K562 (cell line): ENCODE measurements at regions not wholly inside any gene's neighbourhood (a gene's known extent, or its start where the extent isn't known, plus 50 kb on each side); places are given as distances from the start of the nearest gene placed in this dataset.

Experiments used
- CBX1 ChIP-seq: sonication (generic); IDR thresholded peaks from 2 replicates; pipeline ENCODE4 v1.6.1; 2016; ENCODE audit warnings: antibody characterized with exemption, low read depth, mild to moderate bottlenecking
- DIDO1 ChIP-seq: fragments of 450-650 bp; IDR thresholded peaks from 2 replicates; pipeline ENCODE4 v1.6.1; 2016; ENCODE audit warnings: low read depth, missing biosample characterization, missing genetic modification characterization
- KLF1 ChIP-seq: fragments of 450-650 bp; IDR thresholded peaks from 2 replicates; pipeline ENCODE4 v1.6.1; 2016; ENCODE audit warnings: missing genetic modification characterization, missing compliant biosample characterization
- KLF6 ChIP-seq: fragments of 250-450 bp; sonication (Bioruptor Pico); IDR thresholded peaks from 2 replicates; pipeline ENCODE4 v1.4.0; 2020; ENCODE audit warnings: mild to moderate bottlenecking, moderate library complexity, borderline replicate concordance
- MCM7 ChIP-seq, 2 experiments: fragments of 450-650 bp; IDR thresholded peaks; 2 replicates each; pipeline ENCODE4 v1.6.1; 2016 to 2018
- NFXL1 ChIP-seq: fragments of 450-650 bp; formaldehyde crosslinking; IDR thresholded peaks from 2 replicates; pipeline ENCODE4 v1.4.0; 2021; ENCODE audit warnings: mild to moderate bottlenecking
- PHTF2 ChIP-seq: fragments of 250-450 bp; sonication (Bioruptor Pico); IDR thresholded peaks from 2 replicates; pipeline ENCODE4 v1.5.0; 2021; ENCODE audit warnings: mild to moderate bottlenecking
- RBM14 ChIP-seq: fragments of 200-400 bp; formaldehyde crosslinking; IDR thresholded peaks from 2 replicates; pipeline ENCODE4 v1.6.1; 2018; ENCODE audit warnings: low read depth, mild to moderate bottlenecking, low read length, moderate library complexity, borderline replicate concordance; ENCODE audit not compliant: insufficient read depth
- SIRT6 ChIP-seq: IDR thresholded peaks from one replicate; pipeline ENCODE4 v1.6.1; 2012; ENCODE audit warnings: low read depth, mild to moderate bottlenecking, control low read depth, inconsistent platforms, low read length, moderate library complexity
- ZFP30 ChIP-seq: fragments of 250-450 bp; sonication (Bioruptor Pico); IDR thresholded peaks from 2 replicates; pipeline ENCODE4 v1.8.0; 2022; ENCODE audit warnings: moderate library complexity, mild to moderate bottlenecking, inconsistent platforms, borderline replicate concordance
- ZNF584 ChIP-seq: fragments of 200-800 bp; sonication (Bioruptor generic); IDR thresholded peaks from 2 replicates; pipeline ENCODE4 v1.6.1; 2016; ENCODE audit warnings: low read depth, mild to moderate bottlenecking, missing genetic modification characterization, missing compliant biosample characterization
- TF ChIP-seq, protein P1 (sequence below), 3 experiments: fragments of 200-800 bp in 1 of 3; fragments of 250-450 bp in 1 of 3; fragments of 450-650 bp in 1 of 3; sonication (Bioruptor Pico) in 1 of 3; sonication (Bioruptor generic) in 1 of 3; formaldehyde crosslinking in 1 of 3; IDR thresholded peaks; 2 replicates each; pipeline versions ENCODE4 v1.6.1 to v1.8.0; 2016 to 2022; ENCODE audit warnings: mild to moderate bottlenecking in 2 of 3, missing genetic modification characterization in 2 of 3, missing compliant biosample characterization in 1 of 3, moderate library complexity in 1 of 3
- TF ChIP-seq, protein P2 (sequence below): fragments of 250-450 bp; sonication (Bioruptor Pico); IDR thresholded peaks from 2 replicates; pipeline ENCODE4 v1.4.0; 2020; ENCODE audit warnings: mild to moderate bottlenecking, moderate library complexity, borderline replicate concordance
- TF ChIP-seq, protein P3 (sequence below): fragments of 450-650 bp; IDR thresholded peaks from 2 replicates; pipeline ENCODE4 v1.6.1; 2017; ENCODE audit warnings: antibody characterized with exemption, mild to moderate bottlenecking
- TF ChIP-seq, protein P4 (sequence below): fragments of 450-650 bp; formaldehyde crosslinking; IDR thresholded peaks from 2 replicates; pipeline ENCODE4 v1.4.0; 2022; ENCODE audit warnings: mild to moderate bottlenecking, moderate library complexity

DNA sequence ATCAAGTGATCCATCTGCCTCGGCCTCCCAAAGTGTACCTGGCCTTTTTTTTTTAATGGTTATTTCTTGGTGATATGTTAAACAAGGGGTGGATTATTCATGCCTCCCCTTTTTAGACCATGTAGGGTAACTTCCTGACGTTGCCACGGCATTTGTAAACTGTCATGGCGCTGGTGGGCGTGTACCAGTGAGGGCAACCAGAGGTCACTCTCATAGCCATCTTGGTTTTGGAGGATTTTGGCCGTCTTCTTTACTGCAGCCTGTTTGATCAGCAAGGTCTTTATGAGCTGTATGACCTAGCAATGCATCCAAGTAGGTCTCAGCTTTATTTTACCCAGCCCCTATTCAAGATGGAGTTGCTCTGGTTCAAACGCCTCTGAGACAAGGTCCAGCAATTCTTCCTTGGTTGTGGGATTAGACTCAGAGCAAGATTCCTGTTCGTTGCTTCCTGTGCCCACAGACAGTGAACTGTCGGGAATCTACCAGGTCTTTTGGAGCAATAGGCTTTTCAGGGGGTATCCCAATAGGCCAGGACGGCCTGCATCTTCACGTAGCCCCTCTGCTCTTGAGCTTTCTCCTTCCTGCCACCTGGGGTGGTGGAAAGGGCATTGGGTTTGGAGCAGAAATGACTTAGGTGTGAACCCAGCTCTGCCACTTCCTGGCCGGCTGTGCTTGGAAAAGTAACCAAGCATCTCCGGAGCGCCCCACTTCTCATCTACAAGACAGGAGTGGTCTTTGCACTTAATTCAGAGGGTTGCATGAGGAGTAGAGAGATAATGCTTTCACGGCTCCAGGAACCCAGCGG is 52.9 kb upstream of the SEC14L1 start (continued):
- TF ChIP-seq, protein P1, sequence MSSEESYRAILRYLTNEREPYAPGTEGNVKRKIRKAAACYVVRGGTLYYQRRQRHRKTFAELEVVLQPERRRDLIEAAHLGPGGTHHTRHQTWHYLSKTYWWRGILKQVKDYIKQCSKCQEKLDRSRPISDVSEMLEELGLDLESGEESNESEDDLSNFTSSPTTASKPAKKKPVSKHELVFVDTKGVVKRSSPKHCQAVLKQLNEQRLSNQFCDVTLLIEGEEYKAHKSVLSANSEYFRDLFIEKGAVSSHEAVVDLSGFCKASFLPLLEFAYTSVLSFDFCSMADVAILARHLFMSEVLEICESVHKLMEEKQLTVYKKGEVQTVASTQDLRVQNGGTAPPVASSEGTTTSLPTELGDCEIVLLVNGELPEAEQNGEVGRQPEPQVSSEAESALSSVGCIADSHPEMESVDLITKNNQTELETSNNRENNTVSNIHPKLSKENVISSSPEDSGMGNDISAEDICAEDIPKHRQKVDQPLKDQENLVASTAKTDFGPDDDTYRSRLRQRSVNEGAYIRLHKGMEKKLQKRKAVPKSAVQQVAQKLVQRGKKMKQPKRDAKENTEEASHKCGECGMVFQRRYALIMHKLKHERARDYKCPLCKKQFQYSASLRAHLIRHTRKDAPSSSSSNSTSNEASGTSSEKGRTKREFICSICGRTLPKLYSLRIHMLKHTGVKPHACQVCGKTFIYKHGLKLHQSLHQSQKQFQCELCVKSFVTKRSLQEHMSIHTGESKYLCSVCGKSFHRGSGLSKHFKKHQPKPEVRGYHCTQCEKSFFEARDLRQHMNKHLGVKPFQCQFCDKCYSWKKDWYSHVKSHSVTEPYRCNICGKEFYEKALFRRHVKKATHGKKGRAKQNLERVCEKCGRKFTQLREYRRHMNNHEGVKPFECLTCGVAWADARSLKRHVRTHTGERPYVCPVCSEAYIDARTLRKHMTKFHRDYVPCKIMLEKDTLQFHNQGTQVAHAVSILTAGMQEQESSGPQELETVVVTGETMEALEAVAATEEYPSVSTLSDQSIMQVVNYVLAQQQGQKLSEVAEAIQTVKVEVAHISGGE (CRISPR knock-in tag; IDR thresholded peaks at IDR 0.05): peak in 1 of 3 experiments; percentile 15; a peak in 1 of 6 replicates
- TF ChIP-seq, protein P2, sequence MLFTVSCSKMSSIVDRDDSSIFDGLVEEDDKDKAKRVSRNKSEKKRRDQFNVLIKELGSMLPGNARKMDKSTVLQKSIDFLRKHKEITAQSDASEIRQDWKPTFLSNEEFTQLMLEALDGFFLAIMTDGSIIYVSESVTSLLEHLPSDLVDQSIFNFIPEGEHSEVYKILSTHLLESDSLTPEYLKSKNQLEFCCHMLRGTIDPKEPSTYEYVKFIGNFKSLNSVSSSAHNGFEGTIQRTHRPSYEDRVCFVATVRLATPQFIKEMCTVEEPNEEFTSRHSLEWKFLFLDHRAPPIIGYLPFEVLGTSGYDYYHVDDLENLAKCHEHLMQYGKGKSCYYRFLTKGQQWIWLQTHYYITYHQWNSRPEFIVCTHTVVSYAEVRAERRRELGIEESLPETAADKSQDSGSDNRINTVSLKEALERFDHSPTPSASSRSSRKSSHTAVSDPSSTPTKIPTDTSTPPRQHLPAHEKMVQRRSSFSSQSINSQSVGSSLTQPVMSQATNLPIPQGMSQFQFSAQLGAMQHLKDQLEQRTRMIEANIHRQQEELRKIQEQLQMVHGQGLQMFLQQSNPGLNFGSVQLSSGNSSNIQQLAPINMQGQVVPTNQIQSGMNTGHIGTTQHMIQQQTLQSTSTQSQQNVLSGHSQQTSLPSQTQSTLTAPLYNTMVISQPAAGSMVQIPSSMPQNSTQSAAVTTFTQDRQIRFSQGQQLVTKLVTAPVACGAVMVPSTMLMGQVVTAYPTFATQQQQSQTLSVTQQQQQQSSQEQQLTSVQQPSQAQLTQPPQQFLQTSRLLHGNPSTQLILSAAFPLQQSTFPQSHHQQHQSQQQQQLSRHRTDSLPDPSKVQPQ (CRISPR knock-in tag): no peak
- TF ChIP-seq RBM14 (no peak), KLF1 (tag) (peak; percentile 49; the same call in 1 of the 2 replicates), CBX1 (no peak), NFXL1 (CRISPR knock-in tag) (peak; percentile 80; the same call in 1 of the 2 replicates), ZFP30 (CRISPR knock-in tag) (no peak), ZNF584 (CRISPR knock-in tag) (0 out of 2 replicates have a peak, but pooled peaks have one; percentile 80), DIDO1 (0 out of 2 replicates have a peak, but pooled peaks have one; percentile 59), PHTF2 (CRISPR knock-in tag) (no peak), MCM7 (IDR thresholded peaks at IDR 0.05) (no peak), SIRT6 (no peak), KLF6 (CRISPR knock-in tag) (peak; percentile 89; the same call in 1 of the 2 replicates)
- TF ChIP-seq, protein P3, sequence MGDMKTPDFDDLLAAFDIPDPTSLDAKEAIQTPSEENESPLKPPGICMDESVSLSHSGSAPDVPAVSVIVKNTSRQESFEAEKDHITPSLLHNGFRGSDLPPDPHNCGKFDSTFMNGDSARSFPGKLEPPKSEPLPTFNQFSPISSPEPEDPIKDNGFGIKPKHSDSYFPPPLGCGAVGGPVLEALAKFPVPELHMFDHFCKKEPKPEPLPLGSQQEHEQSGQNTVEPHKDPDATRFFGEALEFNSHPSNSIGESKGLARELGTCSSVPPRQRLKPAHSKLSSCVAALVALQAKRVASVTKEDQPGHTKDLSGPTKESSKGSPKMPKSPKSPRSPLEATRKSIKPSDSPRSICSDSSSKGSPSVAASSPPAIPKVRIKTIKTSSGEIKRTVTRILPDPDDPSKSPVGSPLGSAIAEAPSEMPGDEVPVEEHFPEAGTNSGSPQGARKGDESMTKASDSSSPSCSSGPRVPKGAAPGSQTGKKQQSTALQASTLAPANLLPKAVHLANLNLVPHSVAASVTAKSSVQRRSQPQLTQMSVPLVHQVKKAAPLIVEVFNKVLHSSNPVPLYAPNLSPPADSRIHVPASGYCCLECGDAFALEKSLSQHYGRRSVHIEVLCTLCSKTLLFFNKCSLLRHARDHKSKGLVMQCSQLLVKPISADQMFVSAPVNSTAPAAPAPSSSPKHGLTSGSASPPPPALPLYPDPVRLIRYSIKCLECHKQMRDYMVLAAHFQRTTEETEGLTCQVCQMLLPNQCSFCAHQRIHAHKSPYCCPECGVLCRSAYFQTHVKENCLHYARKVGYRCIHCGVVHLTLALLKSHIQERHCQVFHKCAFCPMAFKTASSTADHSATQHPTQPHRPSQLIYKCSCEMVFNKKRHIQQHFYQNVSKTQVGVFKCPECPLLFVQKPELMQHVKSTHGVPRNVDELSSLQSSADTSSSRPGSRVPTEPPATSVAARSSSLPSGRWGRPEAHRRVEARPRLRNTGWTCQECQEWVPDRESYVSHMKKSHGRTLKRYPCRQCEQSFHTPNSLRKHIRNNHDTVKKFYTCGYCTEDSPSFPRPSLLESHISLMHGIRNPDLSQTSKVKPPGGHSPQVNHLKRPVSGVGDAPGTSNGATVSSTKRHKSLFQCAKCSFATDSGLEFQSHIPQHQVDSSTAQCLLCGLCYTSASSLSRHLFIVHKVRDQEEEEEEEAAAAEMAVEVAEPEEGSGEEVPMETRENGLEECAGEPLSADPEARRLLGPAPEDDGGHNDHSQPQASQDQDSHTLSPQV: peak; percentile 99
- TF ChIP-seq, protein P4, sequence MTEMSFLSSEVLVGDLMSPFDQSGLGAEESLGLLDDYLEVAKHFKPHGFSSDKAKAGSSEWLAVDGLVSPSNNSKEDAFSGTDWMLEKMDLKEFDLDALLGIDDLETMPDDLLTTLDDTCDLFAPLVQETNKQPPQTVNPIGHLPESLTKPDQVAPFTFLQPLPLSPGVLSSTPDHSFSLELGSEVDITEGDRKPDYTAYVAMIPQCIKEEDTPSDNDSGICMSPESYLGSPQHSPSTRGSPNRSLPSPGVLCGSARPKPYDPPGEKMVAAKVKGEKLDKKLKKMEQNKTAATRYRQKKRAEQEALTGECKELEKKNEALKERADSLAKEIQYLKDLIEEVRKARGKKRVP: peak; percentile 68
